GM18520 (cell line): ENCODE measurements at regions not wholly inside any gene's neighbourhood (a gene's known extent, or its start where the extent isn't known, plus 50 kb on each side); places are given as distances from the start of the nearest gene placed in this dataset.

Experiments used
- ATAC-seq: cut with Tn5 transposase; IDR thresholded peaks from one replicate; pipeline ENCODE4 v1.9.1; 2021; ENCODE audit not compliant: unreplicated experiment

- ATAC-seq, result no peak
Observed at GRCh38 chr5:164885179-164885578, 1379.8 kb downstream of the MAT2B start.

GRCh38 chr5:164893071-164893470 lies 1387.7 kb downstream of the MAT2B start:
- ATAC-seq, result no peak

GRCh38 chr5:164898705-164899104 lies 1393.3 kb downstream of the MAT2B start:
- no peak for ATAC-seq

- ATAC-seq, result no peak
Observed at GRCh38 chr5:164909673-164910072, 1404.3 kb downstream of the MAT2B start.

GRCh38 chr5:164921722-164922121 lies 1416.3 kb downstream of the MAT2B start:
- ATAC-seq, result no peak

GRCh38 chr5:164934039-164934438 lies 1428.6 kb downstream of the MAT2B start:
- no peak for ATAC-seq

- ATAC-seq, result no peak
Observed at GRCh38 chr5:164934561-164934960, 1429.1 kb downstream of the MAT2B start.

GRCh38 chr5:164941132-164941531 lies 1435.7 kb downstream of the MAT2B start:
- no peak for ATAC-seq

GRCh38 chr5:164950927-164951326 lies 1445.5 kb downstream of the MAT2B start:
- no peak for ATAC-seq

- no peak for ATAC-seq
Observed at GRCh38 chr5:164951570-164951969, 1446.2 kb downstream of the MAT2B start.

GRCh38 chr5:164958688-164959087 lies 1453.3 kb downstream of the MAT2B start:
- no peak for ATAC-seq

GRCh38 chr5:164959761-164960160 lies 1454.3 kb downstream of the MAT2B start:
- no peak for ATAC-seq

GRCh38 chr5:164962329-164962961 lies 1457.0 kb downstream of the MAT2B start:
- no peak for ATAC-seq

GRCh38 chr5:164966611-164967010 lies 1461.2 kb downstream of the MAT2B start:
- no peak for ATAC-seq

GRCh38 chr5:164967354-164967753 lies 1461.9 kb downstream of the MAT2B start:
- no peak for ATAC-seq

- ATAC-seq, result no peak
Observed at GRCh38 chr5:164972973-164973372, 1467.6 kb downstream of the MAT2B start.

- no peak for ATAC-seq
Observed at GRCh38 chr5:164975986-164976385, 1470.6 kb downstream of the MAT2B start.

GRCh38 chr5:164980480-164980879 lies 1475.1 kb downstream of the MAT2B start:
- no peak for ATAC-seq

GRCh38 chr5:164998142-164998541 lies 1492.7 kb downstream of the MAT2B start:
- no peak for ATAC-seq

- no peak for ATAC-seq
Observed at GRCh38 chr5:164998590-164998989, 1493.2 kb downstream of the MAT2B start.

- ATAC-seq, result no peak
Observed at GRCh38 chr5:165000479-165001190, 1495.2 kb downstream of the MAT2B start.

GRCh38 chr5:165003283-165003682 lies 1497.9 kb downstream of the MAT2B start:
- ATAC-seq, result no peak

- ATAC-seq, result no peak
Observed at GRCh38 chr5:165004175-165004574, 1498.8 kb downstream of the MAT2B start.
